Neuronal stem cell (in vitro differentiated cells): ENCODE measurements at regions not wholly inside any gene's neighbourhood (a gene's known extent, or its start where the extent isn't known, plus 50 kb on each side); places are given as distances from the start of the nearest gene placed in this dataset.
A peak's percentile ranks its signal among the peaks of the same experiment; 100 is the strongest.

Experiments
- DNase-seq: peaks from one replicate; pipeline ENCODE4 v3.0.0-alpha.2; 2013; ENCODE audit warnings: low spot score
- H2AFZ ChIP-seq: one replicate; pipeline ENCODE4 v1.6.1; 2013; ENCODE audit warnings: mild to moderate bottlenecking, low read length, inconsistent platforms
- H2AK5ac ChIP-seq: 2 replicates; pipeline ENCODE4 v1.6.1; 2013; ENCODE audit warnings: low read depth, mild to moderate bottlenecking, inconsistent platforms, low read length, moderate library complexity, mixed read lengths
- H2BK120ac ChIP-seq: 2 replicates; pipeline ENCODE4 v1.6.1; 2013; ENCODE audit warnings: low read depth, mild to moderate bottlenecking, inconsistent platforms, low read length, moderate library complexity, mixed read lengths
- H2BK12ac ChIP-seq: one replicate; pipeline ENCODE4 v1.6.1; 2013; ENCODE audit warnings: low read length, inconsistent platforms
- H2BK15ac ChIP-seq: 2 replicates; pipeline ENCODE4 v1.6.1; 2013; ENCODE audit warnings: mild to moderate bottlenecking, low read length, inconsistent platforms, mixed read lengths
- H2BK5ac ChIP-seq: one replicate; pipeline ENCODE4 v1.6.1; 2013; ENCODE audit warnings: inconsistent platforms, mild to moderate bottlenecking, low read length, moderate library complexity
- H3K14ac ChIP-seq: one replicate; pipeline ENCODE4 v1.6.1; 2013; ENCODE audit warnings: low read length, inconsistent platforms
- H3K18ac ChIP-seq: 2 replicates; pipeline ENCODE4 v1.6.1; 2013; ENCODE audit warnings: low read length, inconsistent platforms
- H3K23ac ChIP-seq: 2 replicates; pipeline ENCODE4 v1.6.1; 2013; ENCODE audit warnings: low read depth, mild to moderate bottlenecking, mixed read lengths, low read length, inconsistent platforms; ENCODE audit not compliant: poor library complexity
- H3K27ac ChIP-seq: replicated peaks from 3 replicates; pipeline ENCODE4 v1.5.1; 2013; ENCODE audit warnings: low read length, inconsistent platforms
- H3K27me3 ChIP-seq, 3 experiments: 2 replicates each; pipeline ENCODE4 v1.6.1; 2013; ENCODE audit warnings: low read length in 3 of 3, mild to moderate bottlenecking in 2 of 3, inconsistent platforms in 1 of 3, low read depth in 1 of 3, mixed read lengths in 1 of 3, moderate library complexity in 1 of 3; ENCODE audit not compliant: control insufficient read depth in 3 of 3, insufficient read depth in 3 of 3
- H3K36me3 ChIP-seq, 2 donors: replicated peaks in 1 of 2; 2 replicates each; pipeline ENCODE4 v1.6.1; 2013; ENCODE audit warnings: low read length in 2 of 2; ENCODE audit not compliant: control insufficient read depth in 2 of 2, insufficient read depth in 2 of 2
- H3K4ac ChIP-seq: 2 replicates; pipeline ENCODE4 v1.6.1; 2013; ENCODE audit warnings: inconsistent platforms, mild to moderate bottlenecking, low read length, moderate library complexity
- H3K4me1 ChIP-seq, 2 donors: 1 replicate in 1 of 2; 2 replicates in 1 of 2; pipeline ENCODE4 v1.6.1; 2013; ENCODE audit warnings: low read length in 2 of 2, low read depth in 1 of 2; ENCODE audit not compliant: control insufficient read depth in 2 of 2, insufficient read depth in 1 of 2
- H3K4me2 ChIP-seq: one replicate; pipeline ENCODE4 v1.6.1; 2013; ENCODE audit warnings: mild to moderate bottlenecking, low read length, inconsistent platforms; ENCODE audit not compliant: insufficient read depth, poor library complexity, severe bottlenecking
- H3K4me3 ChIP-seq, 2 donors: 2 replicates each; pipeline ENCODE4 v1.5.1; 2013; ENCODE audit warnings: low read length in 2 of 2, mild to moderate bottlenecking in 2 of 2, inconsistent platforms in 1 of 2, moderate library complexity in 1 of 2
- H3K79me1 ChIP-seq: one replicate; pipeline ENCODE4 v1.6.1; 2013; ENCODE audit warnings: low read depth, mild to moderate bottlenecking, inconsistent platforms, low read length, moderate library complexity
- H3K9ac ChIP-seq: one replicate; pipeline ENCODE4 v1.6.1; 2013; ENCODE audit warnings: mild to moderate bottlenecking, low read depth, low read length, inconsistent platforms; ENCODE audit not compliant: poor library complexity
- H3K9me3 ChIP-seq, 2 donors: replicated peaks in 1 of 2; 2 replicates each; pipeline versions ENCODE3 to v1.6.1; 2013; ENCODE audit warnings: low read length in 2 of 2, mild to moderate bottlenecking in 2 of 2, inconsistent platforms in 1 of 2, low read depth in 1 of 2, mixed read lengths in 1 of 2, moderate library complexity in 1 of 2; ENCODE audit not compliant: control insufficient read depth in 2 of 2, insufficient read depth in 1 of 2
- H4K8ac ChIP-seq: one replicate; pipeline ENCODE4 v1.6.1; 2013; ENCODE audit warnings: low read depth, mild to moderate bottlenecking, inconsistent platforms, low read length, moderate library complexity
- H4K91ac ChIP-seq: one replicate; pipeline ENCODE4 v1.6.1; 2013; ENCODE audit warnings: low read length, low read depth, mild to moderate bottlenecking, inconsistent platforms; ENCODE audit not compliant: poor library complexity
- WGBS, 2 donors: extraction: QIAGEN DNeasy Blood & Tissue Kit; methylation state at CpG; one replicate each; pipeline ENCODE4 v1.1.7; 2013; ENCODE audit warnings: missing lambda C conversion rate in 2 of 2, mixed read lengths in 1 of 2; ENCODE audit not compliant: insufficient read length in 2 of 2, insufficient replicate concordance in 1 of 2; ENCODE audit errors: extremely low coverage in 2 of 2; 5-methylcytosine and 5-hydroxymethylcytosine counted together

DNA sequence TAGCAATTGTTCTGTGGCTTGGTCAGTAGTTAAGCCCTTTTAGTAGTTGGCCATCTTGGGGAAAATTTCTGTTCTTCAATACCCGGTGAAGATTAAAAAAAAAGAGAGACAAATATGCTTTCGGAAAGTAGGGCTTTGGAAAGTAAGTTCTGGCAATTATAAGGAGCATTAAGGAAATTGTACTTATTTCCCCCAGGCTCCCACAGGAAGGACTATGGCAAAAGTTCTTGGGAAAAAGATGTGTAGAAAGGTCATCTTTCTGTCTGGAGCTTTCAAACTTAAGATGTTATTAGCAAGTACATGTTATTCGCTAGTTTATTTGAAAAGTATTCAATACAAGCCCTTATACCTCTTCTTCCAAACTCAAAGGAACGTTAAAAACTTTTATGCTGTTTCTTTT lies 144.5 kb downstream of the MTX2 start:
- H3K9ac ChIP-seq = no peak overlapping the region
- no peaks in the 10 kb centered on the region for H3K9me3 ChIP-seq
- no peak overlapping the region for H2AFZ ChIP-seq
- no CpG with 5 or more reads among the region's 4 CpGs for WGBS, 2 donors
- H3K36me3 ChIP-seq = no peaks in the 10 kb centered on the region
- H3K18ac ChIP-seq = no peak overlapping the region
- H4K91ac ChIP-seq = no peak overlapping the region
- no peak overlapping the region for H3K14ac ChIP-seq
- no peak overlapping the region for H2BK5ac ChIP-seq
- H2BK120ac ChIP-seq = no peak overlapping the region
- no peak overlapping the region for H3K27ac ChIP-seq
- H2BK12ac ChIP-seq = no peak overlapping the region
- no peak overlapping the region for H3K4me3 ChIP-seq
- H3K4me1 ChIP-seq = peaks cover 0 to 6% of the 10 kb centered on the region in 2 donors
- no peaks in the 10 kb centered on the region for H3K79me1 ChIP-seq
- no peak overlapping the region for H3K23ac ChIP-seq
- H3K27me3 ChIP-seq = no peaks in the 10 kb centered on the region
- H3K4me2 ChIP-seq = no peak overlapping the region
- no peak overlapping the region for H2AK5ac ChIP-seq
- no peak overlapping the region for H3K4ac ChIP-seq
- H4K8ac ChIP-seq = no peak overlapping the region
- no peak for DNase-seq
- H2BK15ac ChIP-seq = no peak overlapping the region

DNA sequence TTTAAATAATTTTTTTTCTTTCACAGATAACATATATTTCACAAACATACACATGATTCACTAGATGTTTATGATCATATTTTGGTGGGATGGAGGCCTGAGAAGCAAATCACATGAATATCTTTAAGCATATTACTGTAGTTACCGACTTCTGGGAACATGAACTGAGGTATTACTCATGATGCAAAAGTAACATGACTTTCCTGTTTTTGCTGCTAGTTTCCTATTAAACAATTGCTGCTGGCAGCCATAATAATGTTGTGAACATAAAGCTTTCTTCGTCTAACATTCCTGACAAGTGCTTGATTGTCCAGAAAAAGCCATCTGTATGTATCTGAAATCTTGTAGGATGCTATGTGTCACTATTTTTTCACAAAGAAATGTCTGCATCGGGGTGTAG lies 145.4 kb downstream of the MTX2 start:
- no peaks in the 10 kb centered on the region for H3K9me3 ChIP-seq
- H2BK5ac ChIP-seq = no peak overlapping the region
- H3K36me3 ChIP-seq = no peaks in the 10 kb centered on the region
- no peak overlapping the region for H2BK12ac ChIP-seq
- H4K8ac ChIP-seq = no peak overlapping the region
- no peak overlapping the region for H4K91ac ChIP-seq
- no peak for DNase-seq
- no peak overlapping the region for H3K14ac ChIP-seq
- H3K4me3 ChIP-seq = no peak overlapping the region
- H3K27ac ChIP-seq = no peak overlapping the region
- H3K4ac ChIP-seq = no peak overlapping the region
- H3K27me3 ChIP-seq = no peaks in the 10 kb centered on the region
- no peak overlapping the region for H3K18ac ChIP-seq
- peaks cover 0 to 6% of the 10 kb centered on the region in 2 donors for H3K4me1 ChIP-seq
- H3K79me1 ChIP-seq = no peaks in the 10 kb centered on the region
- no peak overlapping the region for H2BK15ac ChIP-seq
- H3K4me2 ChIP-seq = no peak overlapping the region
- H2AFZ ChIP-seq = no peak overlapping the region
- no peak overlapping the region for H3K23ac ChIP-seq
- no peak overlapping the region for H2AK5ac ChIP-seq
- H3K9ac ChIP-seq = no peak overlapping the region
- no peak overlapping the region for H2BK120ac ChIP-seq
- WGBS, 2 donors = no CpG with 5 or more reads among the region's 3 CpGs

DNA sequence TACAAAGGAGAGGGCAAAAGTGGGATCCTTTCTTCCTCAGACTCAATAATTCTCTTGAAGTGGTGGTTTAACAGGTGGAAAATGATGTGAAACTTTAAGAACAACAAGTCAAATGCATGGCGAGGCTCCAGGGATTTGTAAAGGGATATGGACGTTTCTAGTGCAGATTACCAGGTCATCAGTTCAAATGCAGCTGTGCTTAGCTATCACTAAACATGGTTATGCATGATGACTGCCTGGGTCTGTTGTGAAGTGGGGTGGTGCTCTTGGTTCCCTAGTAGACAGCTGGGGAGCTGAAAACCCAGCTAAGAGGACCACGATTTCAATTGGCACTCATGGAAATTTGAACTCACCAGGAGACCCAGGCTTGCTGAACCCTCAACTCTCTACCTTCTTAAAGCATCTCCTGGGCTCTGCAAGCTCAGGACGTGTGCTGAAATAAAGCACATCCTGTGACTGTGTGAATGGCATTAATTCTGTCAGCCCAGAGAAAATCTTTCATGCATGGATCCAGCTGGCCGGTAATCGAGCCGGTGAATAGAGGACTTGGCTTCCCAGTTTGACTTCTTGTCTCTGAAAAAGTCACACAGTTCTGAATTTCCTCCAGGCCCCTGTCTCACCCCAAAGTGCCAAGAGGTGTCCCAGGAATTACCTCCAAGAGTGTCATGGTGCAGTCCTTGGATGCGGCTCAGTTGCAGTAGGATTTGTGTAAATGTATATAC lies 146.1 kb downstream of the MTX2 start:
- Histone ChIP-seq H3K14ac (no peak overlapping the region), H3K4me3 (no peak overlapping the region), H3K23ac (no peak overlapping the region), H3K36me3 (no peaks in the 10 kb centered on the region), H2AFZ (peak overlapping the region; percentile 64), H2BK12ac (no peak overlapping the region), H2AK5ac (no peak overlapping the region), H2BK5ac (no peak overlapping the region), H3K9me3 (no peaks in the 10 kb centered on the region), H3K27ac (no peak overlapping the region), H3K4me2 (no peak overlapping the region), H3K9ac (no peak overlapping the region), H4K91ac (no peak overlapping the region), H3K4me1 (peaks cover 0 to 6% of the 10 kb centered on the region in 2 donors), H4K8ac (no peak overlapping the region), H2BK120ac (no peak overlapping the region), H3K4ac (no peak overlapping the region), H3K79me1 (no peaks in the 10 kb centered on the region), H2BK15ac (no peak overlapping the region), H3K27me3 (no peaks in the 10 kb centered on the region), H3K18ac (no peak overlapping the region)
- no CpG with 5 or more reads among the region's 8 CpGs for WGBS, 2 donors
- DNase-seq = no peak

DNA sequence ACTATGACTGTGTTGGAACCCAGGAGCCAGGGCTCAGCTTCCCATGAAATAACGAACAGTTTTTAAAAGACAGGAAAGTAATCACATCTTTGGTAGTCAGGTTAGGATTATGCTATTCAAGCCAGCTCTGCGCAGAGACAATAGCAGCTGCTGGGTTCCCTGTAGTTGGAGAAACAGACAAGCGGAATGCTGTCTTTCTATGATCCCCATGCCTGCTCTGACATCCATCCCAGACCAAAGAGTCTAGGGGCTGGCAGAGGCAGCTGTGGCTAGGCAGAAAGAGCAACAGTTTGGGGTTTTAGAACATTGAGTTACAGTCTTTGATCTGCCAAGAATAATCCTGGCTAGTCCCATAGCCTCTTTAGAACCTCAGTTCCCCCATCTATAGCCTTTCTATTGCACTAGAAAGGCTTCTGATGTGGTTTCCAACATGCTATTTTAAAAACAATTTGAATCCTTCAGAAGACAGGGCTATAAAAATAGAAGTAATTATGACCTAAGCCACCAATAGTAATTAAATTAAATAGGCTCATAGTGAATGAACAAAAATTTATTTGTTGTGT lies 146.8 kb downstream of the MTX2 start:
- H3K4me1 ChIP-seq = peaks cover 0 to 6% of the 10 kb centered on the region in 2 donors
- H2BK15ac ChIP-seq = no peak overlapping the region
- no peak overlapping the region for H3K23ac ChIP-seq
- H3K9me3 ChIP-seq = no peaks in the 10 kb centered on the region
- no peaks in the 10 kb centered on the region for H3K36me3 ChIP-seq
- DNase-seq = no peak
- no peak overlapping the region for H3K9ac ChIP-seq
- H3K14ac ChIP-seq = no peak overlapping the region
- H2AFZ ChIP-seq = peak overlapping the region; percentile 64
- no peak overlapping the region for H2BK12ac ChIP-seq
- no peak overlapping the region for H4K8ac ChIP-seq
- no peak overlapping the region for H3K4me2 ChIP-seq
- no peak overlapping the region for H3K4me3 ChIP-seq
- H3K27me3 ChIP-seq = no peaks in the 10 kb centered on the region
- H2BK120ac ChIP-seq = no peak overlapping the region
- WGBS, 2 donors = no CpG with 5 or more reads among the region's 3 CpGs
- H4K91ac ChIP-seq = no peak overlapping the region
- no peak overlapping the region for H3K27ac ChIP-seq
- H2AK5ac ChIP-seq = no peak overlapping the region
- H3K4ac ChIP-seq = no peak overlapping the region
- H2BK5ac ChIP-seq = no peak overlapping the region
- no peaks in the 10 kb centered on the region for H3K79me1 ChIP-seq
- no peak overlapping the region for H3K18ac ChIP-seq
